Endothelial cell of umbilical vein (primary cell): ENCODE measurements at regions not wholly inside any gene's neighbourhood (a gene's known extent, or its start where the extent isn't known, plus 50 kb on each side); places are given as distances from the start of the nearest gene placed in this dataset.

ENCODE experiments used
- BruUV-seq: library from RNA; stranded (reverse); fragments of 400-500 nt; replicated peaks from 2 replicates; lab custom pipeline; 2021; lab: Mats Ljungman, UMichigan
- CTCF ChIA-PET: fragments of 300-600, 350-600 bp; sonication (Branson Sonifier 250); formaldehyde crosslinking; loops from one replicate; lab custom pipeline; 2021; ENCODE audit warnings: antibody characterized with exemption, inconsistent platforms; lab: Charles Lee
- POLR2A ChIA-PET: fragments of 300-600, 350-600 bp; sonication (Branson Sonifier 250); formaldehyde crosslinking; loops from one replicate; lab custom pipeline; 2021; ENCODE audit warnings: antibody characterized with exemption, inconsistent platforms; lab: Charles Lee
- DNase-seq: peaks from one replicate; pipeline ENCODE4 v3.0.0-alpha.2; 2011; ENCODE audit warnings: low read depth, low spot score
- FAIRE-seq: peaks from 2 replicates; lab custom pipeline; 2011; peaks lifted over from hg19 to GRCh38; lab: Jason Lieb, UNC
- H2AFZ ChIP-seq: 2 replicates; pipeline ENCODE4 v1.6.0; 2012; ENCODE audit warnings: low read depth, low read length, control low read depth, inconsistent platforms
- H3K27ac ChIP-seq: 2 replicates; pipeline ENCODE4 v1.5.1; 2011; ENCODE audit warnings: low read depth, mild to moderate bottlenecking, control low read depth, low read length, moderate library complexity; ENCODE audit not compliant: insufficient read depth
- H3K27me3 ChIP-seq, 2 experiments: 2 replicates each; pipeline versions ENCODE4 v1.6.0 to v1.6.1; 2011; ENCODE audit warnings: low read length in 2 of 2, mixed read lengths in 1 of 2; ENCODE audit not compliant: control insufficient read depth in 2 of 2, insufficient read depth in 2 of 2
- H3K36me3 ChIP-seq, 2 experiments: 2 replicates in 1 of 2; 3 replicates in 1 of 2; pipeline ENCODE4 v1.5.1; 2011; ENCODE audit warnings: low read length in 2 of 2, mild to moderate bottlenecking in 1 of 2, moderate library complexity in 1 of 2; ENCODE audit not compliant: control insufficient read depth in 2 of 2, insufficient read depth in 2 of 2; ENCODE audit errors: extremely low read depth in 1 of 2
- H3K4me1 ChIP-seq: 3 replicates; pipeline ENCODE4 v1.5.1; 2011; ENCODE audit warnings: mild to moderate bottlenecking, low read length; ENCODE audit not compliant: control insufficient read depth, insufficient read depth; ENCODE audit errors: extremely low read depth
- H3K4me2 ChIP-seq: 2 replicates; pipeline ENCODE4 v1.6.1; 2011; ENCODE audit warnings: low read length, control low read depth, mixed read lengths; ENCODE audit not compliant: insufficient read depth
- H3K4me3 ChIP-seq, 3 experiments: fragments of 200-600 bp in 1 of 3; sonication (generic), shearing (Covaris generic) in 1 of 3; replicated peaks in 1 of 3; 2 replicates each; pipeline ENCODE4 v1.5.1; 2011 to 2016; ENCODE audit warnings: control low read depth in 3 of 3, low read length in 3 of 3, mild to moderate bottlenecking in 2 of 3, inconsistent platforms in 1 of 3, low read depth in 1 of 3, moderate library complexity in 1 of 3; ENCODE audit not compliant: insufficient read depth in 1 of 3
- H3K79me2 ChIP-seq: 2 replicates; pipeline ENCODE4 v1.6.0; 2012; ENCODE audit warnings: low read length, inconsistent platforms; ENCODE audit not compliant: control insufficient read depth, insufficient read depth
- H3K9ac ChIP-seq: replicated peaks from 2 replicates; pipeline ENCODE3; 2011; ENCODE audit warnings: low read length, control low read depth; ENCODE audit not compliant: insufficient read depth; ENCODE audit errors: extremely low read depth
- H3K9me1 ChIP-seq: replicated peaks from 3 replicates; pipeline ENCODE4 v1.6.0; 2011; ENCODE audit warnings: mild to moderate bottlenecking, low read length; ENCODE audit not compliant: control insufficient read depth, insufficient read depth; ENCODE audit errors: extremely low read depth
- H3K9me3 ChIP-seq: replicated peaks from 2 replicates; pipeline ENCODE4 v1.5.1; 2012; ENCODE audit warnings: low read length, inconsistent platforms; ENCODE audit not compliant: control insufficient read depth, insufficient read depth
- H4K20me1 ChIP-seq: replicated peaks from 2 replicates; pipeline ENCODE3; 2011; ENCODE audit warnings: mild to moderate bottlenecking, low read length; ENCODE audit not compliant: control insufficient read depth, insufficient read depth; ENCODE audit errors: extremely low read depth
- EZH2 ChIP-seq: IDR thresholded peaks from 2 replicates; pipeline ENCODE4 v1.6.1; 2012; ENCODE audit warnings: borderline replicate concordance, low read depth, mild to moderate bottlenecking, moderate library complexity, low read length, inconsistent platforms; ENCODE audit not compliant: severe bottlenecking
- GATA2 ChIP-seq: IDR thresholded peaks from 2 replicates; pipeline ENCODE4 v1.7.0; 2011; ENCODE audit warnings: low read depth, mild to moderate bottlenecking, moderate library complexity, mixed read lengths, low read length; ENCODE audit not compliant: insufficient read length, insufficient read depth
- JUN ChIP-seq: IDR thresholded peaks from 2 replicates; pipeline ENCODE4 v1.6.1; 2011; ENCODE audit warnings: borderline replicate concordance, low read depth; ENCODE audit not compliant: insufficient read length, insufficient read depth
- POLR2AphosphoS5 ChIP-seq: IDR thresholded peaks from 2 replicates; pipeline ENCODE4 v1.6.1; 2012; ENCODE audit warnings: low read depth, mild to moderate bottlenecking, control low read depth, low read length, moderate library complexity; ENCODE audit not compliant: insufficient read depth
- dilution Hi-C: fragments of 300-500 bp; cut with MboI; formaldehyde crosslinking; loops from one replicate; pipeline ENCODE4 v1.15.0; 2019; ENCODE audit warnings: low sequenced_read_pairs; ENCODE audit not compliant: extremely low pct_ligation_motif_present
- intact Hi-C: fragments of 100-400 bp; cut with micrococcal nuclease; formaldehyde crosslinking; loops from one replicate; pipeline ENCODE4 v1.10.0; 2022
- TF ChIP-seq, protein P1 (sequence below): IDR thresholded peaks from 2 replicates; pipeline ENCODE4 v1.6.1; 2011; ENCODE audit not compliant: insufficient read depth, insufficient read length

DNA sequence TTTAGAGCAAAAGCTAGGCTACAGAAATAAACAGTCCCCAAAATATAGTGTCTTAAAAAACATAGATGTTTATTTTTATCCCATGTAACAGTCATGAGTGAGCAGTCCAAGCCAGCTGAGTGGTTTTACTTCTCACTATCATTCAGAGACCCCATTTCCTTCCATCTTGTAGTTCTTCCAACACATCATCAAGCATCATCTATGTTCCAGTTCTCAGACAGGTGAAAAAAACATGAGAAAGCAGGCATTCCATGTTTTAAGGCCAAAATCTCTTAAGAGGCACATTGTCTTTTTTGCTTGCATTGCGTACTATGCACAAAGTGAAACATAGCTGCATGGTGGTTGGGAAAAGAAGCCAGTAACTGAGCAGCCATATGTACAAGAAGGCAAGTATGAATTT lies 128.6 kb downstream of the ATOH1 start:
- Histone ChIP-seq H3K4me1 (no peaks in the 10 kb centered on the region), H3K27ac (no peak overlapping the region), H3K9ac (no peak overlapping the region), H3K27me3 (no peaks in the 10 kb centered on the region), H3K4me2 (no peak overlapping the region), H3K9me1 (no peaks in the 10 kb centered on the region), H3K36me3 (no peaks in the 10 kb centered on the region), H3K9me3 (no peaks in the 10 kb centered on the region), H2AFZ (no peak overlapping the region), H4K20me1 (no peaks in the 10 kb centered on the region), H3K79me2 (no peaks in the 10 kb centered on the region), H3K4me3 (no peak overlapping the region)
- ChIA-PET CTCF (no interaction called here), POLR2A (no interaction called here)
- no peak for FAIRE-seq
- no TSS peak for BruUV-seq
- dilution Hi-C loops (no loop called here), intact Hi-C loops (no loop called here)
- no peak for DNase-seq
- TF ChIP-seq POLR2AphosphoS5, result no peak
- TF ChIP-seq, protein P1, sequence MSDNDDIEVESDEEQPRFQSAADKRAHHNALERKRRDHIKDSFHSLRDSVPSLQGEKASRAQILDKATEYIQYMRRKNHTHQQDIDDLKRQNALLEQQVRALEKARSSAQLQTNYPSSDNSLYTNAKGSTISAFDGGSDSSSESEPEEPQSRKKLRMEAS, result no peak
- no peak for TF ChIP-seq GATA2

DNA sequence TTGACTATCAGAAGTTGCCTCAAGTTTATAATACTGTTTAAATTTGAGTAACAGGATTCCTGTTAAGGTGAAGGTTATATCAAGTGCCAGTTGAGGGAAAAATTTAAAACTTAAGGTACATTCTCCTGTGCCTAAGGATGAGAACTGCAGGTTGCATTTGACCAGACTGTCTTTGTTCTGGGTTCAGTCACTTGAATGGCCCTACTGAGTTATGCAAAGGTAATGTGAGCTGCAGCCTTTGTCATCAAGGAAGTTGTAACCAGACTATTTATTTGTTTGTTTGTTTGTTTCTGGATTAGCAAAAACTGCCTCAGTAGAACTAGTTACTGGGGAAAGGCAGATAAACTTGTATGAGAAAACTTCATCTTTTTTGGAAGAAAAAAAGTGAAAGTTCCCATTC lies 131.9 kb downstream of the ATOH1 start:
- CTCF ChIA-PET, result no interaction called here
- Histone ChIP-seq H3K36me3 (no peaks in the 10 kb centered on the region), H3K4me3 (no peak overlapping the region), H4K20me1 (no peaks in the 10 kb centered on the region), H3K4me2 (no peak overlapping the region), H3K27me3 (no peaks in the 10 kb centered on the region), H3K9me3 (no peaks in the 10 kb centered on the region), H3K9me1 (no peaks in the 10 kb centered on the region), H3K4me1 (no peaks in the 10 kb centered on the region), H3K27ac (no peak overlapping the region), H2AFZ (no peak overlapping the region), H3K79me2 (no peaks in the 10 kb centered on the region), H3K9ac (no peak overlapping the region)
- DNase-seq (no peak), FAIRE-seq (no peak)
- TF ChIP-seq EZH2 (no peak), POLR2AphosphoS5 (no peak), JUN (no peak)
- TF ChIP-seq, protein P1, result no peak
- intact Hi-C loops, result no loop called here
- POLR2A ChIA-PET, result no interaction called here
- BruUV-seq, result no TSS peak
- dilution Hi-C loops, result no loop called here
